GM21576 (cell line): ENCODE measurements at regions not wholly inside any gene's neighbourhood (a gene's known extent, or its start where the extent isn't known, plus 50 kb on each side); places are given as distances from the start of the nearest gene placed in this dataset.
"Not testable (repeated sequence)": the region's sequence is repeated elsewhere in the genome, so short reads cannot be mapped to it uniquely, and the experiment has no call there.

ENCODE experiments used
- ATAC-seq: cut with Tn5 transposase; IDR thresholded peaks from one replicate; pipeline ENCODE4 v1.9.1; 2021; ENCODE audit warnings: mild to moderate bottlenecking, moderate library complexity; ENCODE audit not compliant: unreplicated experiment

- not testable (repeated sequence) for ATAC-seq
Measured at GRCh38 chr11:82396639-82397038, 337.0 kb downstream of the FAM181B start.

DNA sequence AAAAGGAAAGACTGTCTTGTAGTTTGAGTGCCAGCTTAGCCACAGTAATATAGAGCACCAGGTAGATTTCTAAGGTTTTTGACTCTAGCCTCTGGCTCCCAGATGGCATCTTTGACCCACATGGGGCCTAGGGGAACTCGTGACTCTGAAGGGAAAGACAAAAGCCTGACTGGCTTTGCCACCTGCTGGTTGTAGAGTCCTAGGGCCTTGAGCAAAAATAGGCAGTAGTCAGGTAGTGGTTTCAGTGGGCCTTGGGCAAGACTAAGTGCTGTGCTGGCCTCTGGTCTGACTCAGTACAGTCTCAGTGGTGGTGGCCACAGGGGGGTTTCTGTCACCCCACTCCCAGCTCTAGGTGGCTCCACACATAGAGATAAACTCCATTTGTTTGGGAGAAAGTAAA is 349.4 kb downstream of the FAM181B start:
- no peak for ATAC-seq

DNA sequence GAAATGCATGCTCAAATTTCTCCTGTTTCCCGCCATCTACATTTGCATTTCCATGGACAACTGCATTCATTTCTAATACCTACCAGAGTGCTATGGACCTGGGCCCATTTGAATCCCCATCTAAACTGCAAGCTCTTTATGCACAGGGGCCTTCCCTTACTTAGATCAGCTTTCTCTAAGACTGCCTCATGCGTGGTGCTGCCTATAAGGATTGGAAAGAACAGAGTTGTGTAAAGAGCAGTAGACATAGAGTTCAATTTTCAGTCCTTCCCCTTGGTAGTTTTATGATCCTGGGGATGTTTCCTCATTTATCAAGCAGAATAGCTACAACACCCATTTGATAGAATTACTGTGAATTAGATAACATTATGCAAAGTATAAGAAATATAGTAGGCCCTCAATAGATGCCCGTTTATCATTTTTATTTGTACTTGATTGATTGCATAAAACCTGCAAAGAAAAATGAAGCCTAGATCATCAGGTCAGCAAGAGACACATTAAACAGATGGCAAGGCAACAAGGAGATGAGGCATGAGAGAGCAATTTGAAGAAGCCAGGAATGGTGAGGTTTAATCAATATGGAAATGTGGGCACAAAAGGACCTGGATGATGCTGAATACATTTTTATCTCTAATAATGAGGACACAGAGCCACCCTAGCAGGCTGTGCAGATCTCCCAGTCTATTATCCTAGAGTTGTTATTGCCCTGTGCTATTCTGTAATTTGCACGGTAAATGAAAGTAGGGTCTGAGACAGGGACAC is 359.7 kb downstream of the FAM181B start:
- no peak for ATAC-seq

DNA sequence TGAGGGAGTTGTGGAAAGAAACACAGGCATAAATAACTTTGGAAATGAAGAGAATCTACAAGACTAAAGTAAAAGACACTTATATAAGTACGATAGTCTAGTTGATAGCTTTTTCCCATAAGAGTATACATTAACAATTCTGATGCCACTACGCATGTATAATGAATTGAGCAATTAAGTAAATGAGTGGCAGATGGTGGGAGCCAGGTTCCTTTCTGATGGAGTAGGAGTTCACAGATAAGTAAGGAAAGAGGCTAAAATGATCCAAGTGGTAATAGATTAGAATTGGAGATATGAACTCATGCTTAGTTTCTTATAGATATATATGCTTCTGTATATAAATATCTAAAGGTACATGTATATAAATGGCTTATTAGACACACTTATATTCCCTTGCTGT is 368.3 kb downstream of the FAM181B start:
- no peak for ATAC-seq

GRCh38 chr11:82356316-82356715 is 377.3 kb downstream of the FAM181B start:
- ATAC-seq, result no peak

GRCh38 chr11:82355313-82355823 is 378.3 kb downstream of the FAM181B start:
- no peak for ATAC-seq

DNA sequence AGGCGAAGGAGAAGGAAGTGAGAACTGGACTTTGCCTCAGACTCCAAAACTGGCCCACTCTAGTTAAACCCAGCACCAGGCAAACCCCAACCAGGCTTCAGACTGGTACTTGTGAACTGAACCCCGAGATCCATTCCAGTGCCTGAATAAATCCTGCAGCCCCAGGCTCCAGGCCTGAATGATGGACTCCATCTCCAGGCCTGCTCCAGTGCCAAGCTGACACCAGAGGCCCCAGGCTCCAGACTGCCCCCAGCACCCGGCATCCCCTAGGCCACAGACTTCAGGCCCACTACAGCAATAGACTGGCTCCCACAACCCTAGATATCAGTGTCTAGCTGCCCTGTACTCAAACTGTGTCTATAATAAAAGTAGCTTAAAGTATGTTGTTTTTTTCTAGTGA is 406.8 kb downstream of the FAM181B start:
- ATAC-seq, result no peak

- no peak for ATAC-seq
Measured at GRCh38 chr11:82321206-82321605, 412.5 kb downstream of the FAM181B start.

- ATAC-seq, result no peak
Measured at GRCh38 chr11:82315093-82315492, 418.6 kb downstream of the FAM181B start.

GRCh38 chr11:82308979-82309378 is 424.7 kb downstream of the FAM181B start:
- no peak for ATAC-seq

GRCh38 chr11:82305123-82305522 is 428.5 kb downstream of the FAM181B start:
- no peak for ATAC-seq

DNA sequence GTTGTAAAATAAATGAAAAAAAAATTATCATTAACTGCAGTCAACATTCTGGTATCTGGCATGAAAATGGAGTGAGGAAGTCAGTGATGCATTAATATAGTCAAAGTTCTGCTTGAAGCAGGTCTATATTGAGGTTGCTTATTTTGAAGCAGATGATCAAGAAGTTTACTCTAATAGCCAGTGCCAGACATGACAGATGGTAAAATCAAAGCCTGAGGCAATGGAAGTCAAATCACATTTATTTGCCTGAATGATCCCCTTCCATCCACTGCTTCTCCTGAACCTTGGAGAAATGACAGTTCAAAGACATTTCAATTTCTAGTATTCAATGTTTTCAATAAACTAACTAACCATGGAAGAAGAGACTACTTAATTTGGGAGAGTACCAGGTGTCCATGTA is 430.0 kb downstream of the FAM181B start:
- ATAC-seq, result no peak

GRCh38 chr11:82288471-82288870 is 445.2 kb downstream of the FAM181B start:
- ATAC-seq, result no peak

GRCh38 chr11:82270870-82271269 is 462.8 kb downstream of the FAM181B start:
- ATAC-seq, result no peak

GRCh38 chr11:82268627-82269026 is 465.0 kb downstream of the FAM181B start:
- ATAC-seq, result no peak

DNA sequence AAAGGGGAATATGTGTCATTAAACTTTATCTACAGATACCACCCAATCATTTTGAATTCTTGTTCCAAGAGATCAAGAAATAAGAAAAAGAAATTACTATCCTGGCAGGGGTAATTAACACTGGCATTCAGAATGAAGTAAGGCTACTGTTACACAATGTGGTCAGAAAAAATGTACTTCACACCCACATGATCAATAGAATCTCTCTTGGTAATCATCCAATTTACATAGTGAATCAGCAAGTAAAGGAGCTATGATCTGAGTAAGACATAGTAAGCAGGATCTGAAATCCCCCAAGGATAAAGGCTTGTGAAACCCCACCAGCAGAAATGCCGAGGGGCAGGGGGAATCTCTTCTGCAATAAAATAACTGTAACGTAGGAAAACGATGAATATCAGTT is 466.5 kb downstream of the FAM181B start:
- ATAC-seq, result no peak

DNA sequence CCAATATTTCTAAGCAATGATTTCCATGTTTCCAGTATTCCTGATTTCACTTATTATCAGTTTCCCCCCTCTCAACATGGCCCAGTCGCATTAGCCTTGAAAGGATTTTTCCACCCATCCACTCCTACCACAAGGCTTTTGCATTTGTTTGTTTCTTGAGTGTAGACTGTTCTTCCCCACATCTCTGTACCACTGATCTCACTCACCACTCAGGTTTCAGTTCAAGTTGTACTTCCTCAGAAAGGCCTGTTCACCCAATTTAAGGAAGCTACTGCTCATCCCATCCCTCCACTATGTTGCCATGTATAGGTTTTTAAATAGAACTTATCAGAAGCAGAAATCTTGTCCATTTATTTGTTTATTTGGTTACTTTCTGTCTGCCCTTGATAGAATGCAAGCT is 472.3 kb downstream of the FAM181B start:
- no peak for ATAC-seq

DNA sequence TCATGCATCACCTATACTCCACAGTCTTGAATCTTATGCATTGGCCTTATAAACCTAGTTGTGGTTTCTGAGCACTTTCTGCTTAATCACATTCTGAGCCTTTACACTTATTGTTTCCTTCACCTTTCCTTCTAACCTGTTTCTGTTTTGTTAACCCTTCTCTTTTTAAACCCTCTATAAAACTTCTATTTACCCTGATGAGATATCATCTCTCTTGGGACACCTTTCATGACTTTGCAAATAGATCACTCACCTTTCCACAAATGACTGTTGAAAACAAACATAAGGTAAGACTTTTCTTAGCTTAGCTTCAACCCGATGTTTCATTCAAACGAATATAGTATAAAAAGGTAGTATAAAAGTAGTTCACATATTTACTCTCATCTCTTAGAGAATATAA is 483.6 kb downstream of the FAM181B start:
- ATAC-seq, result no peak

DNA sequence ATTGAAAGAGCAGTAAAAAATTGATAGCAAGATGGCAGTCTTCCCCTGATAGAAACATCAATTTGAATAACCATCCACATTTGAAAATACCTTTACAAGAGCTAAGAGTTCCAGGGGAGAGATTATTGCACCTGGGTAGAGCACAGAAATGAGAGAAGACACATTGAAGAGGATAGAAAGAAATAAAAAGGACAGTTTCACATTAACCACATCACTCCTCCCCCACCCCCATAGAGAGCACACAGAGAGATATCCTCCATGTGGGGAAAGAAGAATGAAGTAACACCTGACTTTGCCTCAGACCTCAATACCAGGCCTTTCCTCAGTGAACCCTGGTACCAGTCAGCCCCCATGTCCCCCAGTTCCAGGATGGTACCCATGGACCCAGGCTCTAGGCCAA is 486.7 kb downstream of the FAM181B start:
- ATAC-seq, result no peak

GRCh38 chr11:82239498-82239897 is 494.2 kb downstream of the FAM181B start:
- ATAC-seq, result no peak

- no peak for ATAC-seq
Measured at GRCh38 chr11:82234256-82234655, 499.4 kb downstream of the FAM181B start.

DNA sequence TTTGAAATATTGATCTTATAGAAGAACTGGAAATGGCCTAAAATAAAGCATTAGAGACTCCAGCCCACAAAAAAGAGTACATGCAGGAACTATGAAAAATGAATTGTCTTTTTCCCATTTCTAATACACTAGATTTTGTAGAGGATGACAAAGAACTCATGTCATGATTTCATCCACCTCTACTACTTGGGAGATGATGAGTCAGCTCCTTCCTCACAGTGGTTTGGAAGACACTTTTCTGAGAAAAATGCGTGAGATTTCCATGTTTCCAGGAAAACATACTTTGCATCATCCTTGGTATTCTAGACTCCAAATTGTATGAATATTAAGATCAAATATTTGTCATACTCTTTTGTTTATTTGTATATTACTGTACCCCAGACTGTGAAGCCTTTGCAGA is 500.5 kb downstream of the FAM181B start:
- no peak for ATAC-seq

DNA sequence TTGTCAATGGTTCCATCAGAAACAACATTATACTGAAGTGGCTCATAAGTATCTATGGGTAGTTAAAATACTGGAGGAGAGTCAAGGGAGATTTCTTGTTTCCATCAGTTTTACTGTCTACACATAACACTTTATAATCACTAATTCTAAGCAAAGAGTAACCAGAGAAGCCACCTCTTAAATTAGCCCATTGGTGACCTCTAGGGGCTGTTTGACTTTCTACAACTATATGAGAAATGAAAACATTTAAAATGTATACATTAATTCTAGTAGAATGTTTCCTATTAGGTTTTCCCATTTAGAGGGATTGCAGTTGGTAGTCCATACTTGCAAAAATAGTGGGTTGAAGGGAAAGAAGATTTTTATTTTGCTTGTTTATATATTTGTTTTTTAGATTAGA is 504.3 kb downstream of the FAM181B start:
- ATAC-seq, result peak; percentile 64
